Posterior vena cava (tissue), 2 donors: ENCODE measurements at regions not wholly inside any gene's neighbourhood (a gene's known extent, or its start where the extent isn't known, plus 50 kb on each side); places are given as distances from the start of the nearest gene placed in this dataset.

Source experiments
- DNase-seq: peaks from one replicate; pipeline ENCODE4 v3.0.0-alpha.2; 2020; ENCODE audit warnings: low spot score
- intact Hi-C, 2 donors: fragments of 100-400 bp; cut with DNase I; formaldehyde crosslinking; loops; one replicate each; pipeline versions ENCODE4 v1.14.1 to v1.14.2; 2022 to 2023
- donor health status: DM: yes; HTN: yes; CAD: no.
- donor health status: DM: yes; HTN: yes; CAD: no.

DNA sequence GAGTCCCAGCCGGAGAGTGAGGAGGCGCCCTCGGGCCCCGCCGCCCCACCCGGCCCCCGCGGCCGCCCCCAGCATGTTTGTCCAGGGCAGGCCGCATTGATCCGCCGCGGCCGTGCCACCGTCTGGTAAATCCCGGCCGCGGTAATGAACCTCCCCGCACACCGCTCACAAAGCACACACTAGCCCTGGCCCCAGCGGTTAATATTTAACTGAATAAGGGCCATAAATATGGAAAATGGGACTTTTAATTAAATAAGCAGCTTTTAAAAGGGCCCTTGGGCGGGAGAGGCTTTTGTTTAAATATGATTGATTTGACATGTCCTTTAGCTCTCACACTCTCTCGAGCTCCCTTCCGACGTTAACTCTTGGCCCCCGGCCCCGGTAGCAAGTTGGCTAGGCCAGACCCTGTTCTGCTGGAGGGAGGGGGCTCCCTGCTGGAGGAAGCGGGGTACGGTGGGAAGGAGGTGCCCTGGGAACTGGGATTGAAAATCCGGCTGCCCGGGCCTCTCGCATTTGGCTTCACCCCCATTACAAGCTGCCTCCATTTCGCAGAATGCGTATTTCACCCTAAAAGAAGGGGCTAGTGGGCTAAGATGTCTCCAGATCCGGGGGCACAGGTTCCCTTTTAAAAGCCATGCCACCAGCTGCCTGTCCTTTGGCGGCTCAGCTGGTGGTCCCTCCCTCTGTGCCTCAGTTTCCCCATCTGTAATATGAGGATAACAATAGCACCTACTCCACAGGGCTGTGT, 199.8 kb downstream of the RBM19 start:
- intact Hi-C loops = no loop called here
- DNase-seq = no peak

DNA sequence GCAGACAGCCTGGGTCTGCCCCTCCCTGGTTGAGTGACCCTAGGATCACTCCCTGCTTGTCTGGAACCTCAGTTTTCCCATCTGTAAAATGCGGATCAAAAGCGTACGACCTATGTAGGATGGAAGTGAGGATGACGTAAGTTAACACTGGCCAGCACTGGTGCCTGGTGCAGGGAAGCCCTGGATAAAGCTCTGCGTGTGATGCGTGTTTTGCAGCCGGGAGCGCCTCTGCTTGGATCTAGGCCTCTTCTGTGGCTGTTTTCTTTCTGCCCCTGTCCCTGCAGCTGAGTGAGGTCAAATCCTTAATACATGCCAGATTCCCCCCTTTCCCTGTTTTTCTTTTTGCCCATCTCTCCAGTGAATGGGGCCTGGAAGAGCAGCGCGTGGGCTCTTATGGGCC, 201.5 kb downstream of the RBM19 start:
- intact Hi-C loops = no loop called here
- DNase-seq = no peak

GRCh38 chr12:113762882-113763816, 203.0 kb downstream of the RBM19 start:
- intact Hi-C loops = no loop called here
- DNase-seq = no peak

- DNase-seq = no peak
Measured at GRCh38 chr12:113762155-113762881, 203.8 kb downstream of the RBM19 start.

GRCh38 chr12:113759135-113759534, 207.0 kb downstream of the RBM19 start:
- no peak for DNase-seq
- intact Hi-C loops = no loop called here

More at GRCh38 chr12:113762155-113762881, 203.8 kb downstream of the RBM19 start:
- intact Hi-C loops = no loop called here

- intact Hi-C loops = no loop called here
- DNase-seq = no peak
Measured at GRCh38 chr12:113758165-113758924, 207.8 kb downstream of the RBM19 start.

DNA sequence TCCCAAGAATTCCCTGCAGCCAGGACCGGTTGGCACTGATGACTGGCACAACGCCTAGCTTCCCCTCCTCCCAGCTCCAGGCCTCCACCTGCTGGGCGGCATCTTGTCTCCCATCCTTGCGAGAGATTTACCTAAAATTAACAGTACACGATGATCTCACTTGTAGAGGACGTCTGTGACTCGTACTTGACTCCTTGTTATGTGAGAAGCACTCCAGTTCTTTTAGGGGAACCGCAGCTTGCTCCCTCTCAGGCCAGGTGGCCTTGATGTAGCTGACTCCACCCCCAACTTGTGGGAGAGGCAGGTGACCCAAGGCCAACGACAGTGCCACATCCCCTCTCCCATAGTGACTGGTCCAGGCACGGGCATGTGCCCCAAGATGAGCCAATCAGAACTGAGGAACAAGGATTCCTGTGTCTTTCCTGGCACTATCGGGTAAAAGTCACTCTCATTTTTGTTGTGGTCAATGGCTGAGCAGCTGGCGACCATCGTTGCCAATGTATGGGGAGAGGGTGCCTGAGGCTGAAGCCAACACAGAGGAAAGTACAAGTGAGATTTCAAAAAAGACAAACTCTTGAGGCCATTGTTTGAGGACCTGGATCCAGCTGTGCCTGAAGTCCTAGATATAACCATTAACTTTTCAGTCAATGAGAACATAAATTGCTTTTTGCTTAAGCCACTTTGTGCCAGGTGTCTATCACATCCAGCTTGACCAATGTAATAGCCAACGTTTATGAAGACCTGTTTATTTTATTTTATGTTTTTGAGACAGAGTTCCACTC, 208.7 kb downstream of the RBM19 start:
- intact Hi-C loops = no loop called here
- DNase-seq = no peak

- no peak for DNase-seq
- intact Hi-C loops = no loop called here
Measured at GRCh38 chr12:113756609-113757008, 209.5 kb downstream of the RBM19 start.

GRCh38 chr12:113755098-113755497, 211.0 kb downstream of the RBM19 start:
- DNase-seq = no peak

GRCh38 chr12:113751513-113751912, 214.6 kb downstream of the RBM19 start:
- no peak for DNase-seq
- intact Hi-C loops = no loop called here

More at GRCh38 chr12:113755098-113755497, 211.0 kb downstream of the RBM19 start:
- intact Hi-C loops = no loop called here

- intact Hi-C loops = no loop called here
Measured at GRCh38 chr12:113749433-113749815, 216.7 kb downstream of the RBM19 start.

DNA sequence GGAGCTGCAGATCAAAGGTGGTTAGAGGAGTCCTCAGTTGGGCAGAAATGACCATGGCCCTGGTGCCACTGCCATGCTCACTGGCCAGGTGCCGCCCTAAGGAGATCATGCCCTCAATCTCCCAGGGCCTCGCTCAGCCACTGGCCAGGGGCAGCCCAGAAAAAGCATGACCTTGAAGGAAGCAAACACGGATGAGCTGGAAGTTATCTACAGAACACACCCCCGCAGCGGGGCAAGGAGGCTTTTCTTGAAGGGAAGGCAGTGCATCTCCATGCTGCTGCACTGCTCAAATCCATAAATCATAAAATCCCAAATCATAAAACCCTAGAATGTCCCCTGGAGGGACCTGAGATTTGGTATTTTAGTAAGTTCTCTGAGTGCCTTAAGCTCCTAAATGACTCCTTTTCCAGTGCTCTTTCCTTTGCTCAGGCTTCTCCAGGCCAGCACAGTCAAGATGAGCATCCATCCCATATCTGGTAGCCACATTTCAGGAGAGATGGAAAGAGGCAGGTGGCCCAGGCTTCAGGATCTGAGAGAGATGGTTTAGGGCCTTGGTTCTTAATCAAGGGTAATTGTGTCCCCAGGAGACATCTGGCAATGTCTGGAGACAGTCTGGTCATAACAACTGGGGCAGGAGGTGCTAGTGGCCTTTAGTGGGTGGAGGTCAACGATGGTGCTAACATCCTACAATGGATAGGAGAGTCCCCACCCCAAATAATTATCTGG, 217.3 kb downstream of the RBM19 start:
- intact Hi-C loops = no loop called here

More at GRCh38 chr12:113749433-113749815, 216.7 kb downstream of the RBM19 start:
- DNase-seq = no peak

DNA sequence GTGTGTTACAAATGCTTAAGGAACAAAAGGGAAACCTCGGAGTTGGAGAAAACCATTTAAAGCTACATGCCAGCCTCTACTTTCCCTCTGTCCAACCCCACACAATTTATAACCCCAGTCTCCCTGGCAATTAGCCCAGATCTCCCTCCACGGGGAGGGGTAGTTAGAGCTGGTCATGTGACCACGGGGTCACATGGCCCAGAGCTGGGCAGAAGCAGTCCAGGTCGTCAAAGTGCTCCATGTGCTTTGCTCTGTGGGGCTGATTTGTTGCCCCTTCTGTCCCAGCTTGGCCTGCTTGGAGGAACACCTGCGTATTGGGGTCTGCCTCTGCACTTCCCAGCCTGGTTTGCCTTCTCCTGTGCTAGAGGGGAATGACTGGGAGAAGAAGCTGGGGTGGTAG, 219.1 kb downstream of the RBM19 start:
- intact Hi-C loops = loop anchor here in 1 of 2 donors (1.0 kb wide), 1 partner anchor 43 kb away; no protein-coding TSS in a partner anchor
- peak; percentile 10 for DNase-seq

More for the DNA sequence above, 217.3 kb downstream of the RBM19 start:
- no peak for DNase-seq

DNA sequence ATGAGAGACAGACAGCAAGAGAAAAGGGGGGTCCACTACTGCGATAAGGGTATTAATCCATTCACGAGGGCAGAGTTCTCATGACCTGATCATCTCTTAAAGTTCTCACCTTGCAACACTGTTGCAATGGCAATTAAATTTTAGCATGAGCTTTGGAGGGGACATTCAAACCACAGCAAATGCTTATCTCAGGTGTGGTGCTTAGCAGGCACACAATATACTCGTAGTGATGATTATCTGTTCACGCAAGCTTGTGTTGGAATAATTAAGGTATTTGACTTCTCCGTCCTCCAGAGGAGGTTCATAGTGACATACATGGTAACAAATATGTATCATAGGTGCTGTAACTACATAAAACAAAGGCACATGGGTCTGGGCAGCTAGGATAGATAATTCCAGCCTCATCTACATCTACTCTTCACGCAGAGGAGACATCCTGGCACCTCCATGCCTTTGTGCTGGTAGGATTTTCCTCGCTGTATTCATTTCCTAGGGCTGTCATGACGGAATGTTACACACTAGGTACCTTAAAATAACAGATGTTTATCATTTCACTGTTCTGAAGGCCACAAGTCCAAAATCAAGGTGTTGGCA, 221.2 kb downstream of the RBM19 start:
- DNase-seq = no peak
- intact Hi-C loops = no loop called here

DNA sequence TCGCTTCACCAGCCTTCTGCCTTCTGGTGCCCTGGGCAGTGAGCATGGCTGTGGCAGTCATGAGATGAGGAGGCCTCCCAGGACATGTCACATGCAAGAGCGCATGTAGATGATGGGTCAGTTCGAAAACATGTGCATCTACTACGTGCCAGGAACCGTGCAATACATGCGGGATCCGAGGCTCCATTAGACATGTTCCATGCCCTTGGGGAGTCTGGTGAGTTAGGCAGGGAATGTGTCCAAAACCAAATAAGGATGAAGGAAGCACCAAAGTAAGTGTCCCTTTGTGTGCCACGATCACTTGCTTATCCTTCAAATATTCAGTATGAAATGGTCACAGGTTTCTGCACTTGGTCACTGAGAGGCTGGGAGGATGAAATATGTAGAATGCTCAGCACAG, 223.3 kb downstream of the RBM19 start:
- DNase-seq = no peak
- intact Hi-C loops = no loop called here

DNA sequence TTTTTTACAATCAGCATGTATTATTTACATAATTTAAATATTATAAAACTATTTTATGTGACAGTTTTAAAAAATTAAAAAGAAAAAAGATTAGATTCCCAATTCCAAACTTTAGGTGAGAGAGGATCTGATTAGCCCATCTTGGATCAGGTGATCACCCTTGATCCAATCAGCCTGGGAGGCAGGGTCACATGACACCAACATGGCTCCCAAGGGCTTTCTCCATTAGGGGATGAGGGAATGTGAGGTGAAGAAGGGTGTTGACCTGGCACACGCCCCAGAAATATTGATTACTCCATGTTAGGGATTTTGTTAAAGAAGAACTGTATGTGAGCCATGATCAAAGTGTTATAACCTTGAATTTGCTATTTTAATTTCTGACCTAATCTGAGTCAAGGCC, 225.4 kb downstream of the RBM19 start:
- DNase-seq = no peak
- intact Hi-C loops = no loop called here

DNA sequence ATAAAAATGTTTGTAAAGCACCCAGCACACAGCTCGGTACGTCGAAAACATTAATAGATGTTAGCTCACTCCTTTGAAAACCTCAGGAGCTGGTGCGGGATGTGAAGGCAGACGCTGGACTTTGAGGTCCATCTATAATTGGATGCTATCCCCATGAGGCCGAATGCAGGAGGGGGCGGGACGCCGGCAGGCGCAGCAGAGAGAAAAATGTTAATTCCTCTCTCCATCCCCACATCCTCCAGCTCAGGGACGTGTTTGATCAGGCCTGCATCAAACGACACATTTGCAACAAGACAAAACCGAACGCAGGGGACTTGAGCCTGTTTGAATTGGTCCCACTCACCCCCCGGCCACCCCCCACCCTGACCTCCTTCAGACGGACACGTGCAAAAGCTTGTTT, 231.0 kb downstream of the RBM19 start:
- intact Hi-C loops = no loop called here
- no peak for DNase-seq
